ENCODE measurements at regions not wholly inside any gene's neighbourhood (a gene's known extent, or its start where the extent isn't known, plus 50 kb on each side); places are given as distances from the start of the nearest gene placed in this dataset.

GRCh38 chr5:2696156-2696807 is 55.2 kb downstream of the IRX2 start:
- no peak for DNase-seq (ENCODE audit: low read depth in 2 of 2)

DNA sequence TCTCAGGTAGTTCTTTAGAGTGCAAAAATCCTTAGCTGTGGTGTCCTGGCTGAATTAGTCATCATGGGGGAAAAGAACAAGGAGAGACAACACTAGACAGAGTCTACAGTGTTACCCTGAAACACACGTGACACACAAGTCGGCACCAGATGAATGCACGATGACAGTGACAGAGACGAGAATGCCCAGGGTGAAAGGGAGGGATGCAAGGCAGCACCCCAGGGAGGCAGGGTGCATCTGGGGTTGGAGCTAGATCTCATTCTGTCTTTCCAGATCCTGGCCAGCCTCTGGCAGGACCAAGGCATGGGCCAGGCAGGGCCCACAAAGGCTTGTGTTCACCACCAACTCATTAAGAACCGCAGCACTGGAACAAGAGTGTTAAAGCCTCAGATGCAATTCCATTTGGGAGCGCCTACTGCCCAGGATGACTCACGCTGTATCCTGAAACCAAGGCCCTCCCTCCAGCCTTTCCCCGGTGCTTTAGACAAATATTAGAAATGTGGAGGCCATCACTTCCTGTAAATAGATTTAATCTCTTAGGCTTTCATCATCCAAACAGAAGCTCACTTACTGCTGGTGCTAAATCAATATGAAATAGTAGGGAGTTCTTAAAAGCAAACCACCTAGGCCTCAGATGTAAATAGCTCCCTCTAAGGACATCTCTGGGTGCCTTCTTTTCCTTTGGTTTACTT is 56.1 kb downstream of the IRX2 start:
- DNase-seq (ENCODE audit: low read depth in 2 of 2) = no peak

DNA sequence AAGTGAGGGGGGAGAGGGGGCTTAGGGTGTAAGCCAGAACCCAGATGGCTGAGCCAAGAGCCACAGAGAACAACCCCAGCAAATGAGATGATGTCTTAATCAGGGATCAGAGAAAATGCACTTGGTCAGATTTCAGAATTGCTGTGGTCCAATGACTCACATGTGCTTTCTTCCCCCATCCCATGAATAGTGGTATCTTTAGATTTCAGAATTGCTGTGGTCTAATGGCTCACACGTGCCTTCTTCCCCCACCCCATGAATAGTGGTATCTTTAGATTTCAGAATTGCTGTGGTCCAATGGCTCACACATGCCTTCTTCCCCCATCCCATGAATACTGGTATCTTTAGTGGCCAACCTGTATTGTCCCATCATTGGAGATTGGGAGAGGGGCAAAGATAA is 59.9 kb downstream of the IRX2 start:
- no peak for DNase-seq (ENCODE audit: low read depth in 2 of 2)

DNA sequence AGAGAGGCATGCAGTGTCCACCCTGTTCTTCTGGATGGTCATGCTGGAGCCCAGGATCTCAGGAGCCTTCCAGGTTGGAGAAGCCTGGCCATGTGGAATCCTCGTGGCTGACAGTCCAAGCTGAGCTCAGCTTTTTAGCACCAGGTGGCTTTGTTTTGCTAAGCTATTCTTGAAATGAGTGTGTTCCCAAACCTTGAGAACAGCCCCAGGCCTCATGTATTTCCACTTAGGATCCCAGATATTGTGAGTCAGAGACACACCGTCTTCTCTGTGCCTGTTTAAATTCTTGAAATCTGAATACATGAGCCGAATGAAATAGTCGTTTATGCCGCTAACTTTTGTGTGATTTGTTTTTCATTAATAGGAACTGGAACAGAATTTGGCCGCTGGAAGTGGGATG is 61.2 kb downstream of the IRX2 start:
- DNase-seq (ENCODE audit: low read depth in 2 of 2) = no peak

GRCh38 chr5:2688586-2688985 is 62.9 kb downstream of the IRX2 start:
- DNase-seq (ENCODE audit: low read depth in 2 of 2) = no peak

- DNase-seq (ENCODE audit: low read depth in 2 of 2) = no peak
Measured at GRCh38 chr5:2687746-2688145, 63.7 kb downstream of the IRX2 start.

DNA sequence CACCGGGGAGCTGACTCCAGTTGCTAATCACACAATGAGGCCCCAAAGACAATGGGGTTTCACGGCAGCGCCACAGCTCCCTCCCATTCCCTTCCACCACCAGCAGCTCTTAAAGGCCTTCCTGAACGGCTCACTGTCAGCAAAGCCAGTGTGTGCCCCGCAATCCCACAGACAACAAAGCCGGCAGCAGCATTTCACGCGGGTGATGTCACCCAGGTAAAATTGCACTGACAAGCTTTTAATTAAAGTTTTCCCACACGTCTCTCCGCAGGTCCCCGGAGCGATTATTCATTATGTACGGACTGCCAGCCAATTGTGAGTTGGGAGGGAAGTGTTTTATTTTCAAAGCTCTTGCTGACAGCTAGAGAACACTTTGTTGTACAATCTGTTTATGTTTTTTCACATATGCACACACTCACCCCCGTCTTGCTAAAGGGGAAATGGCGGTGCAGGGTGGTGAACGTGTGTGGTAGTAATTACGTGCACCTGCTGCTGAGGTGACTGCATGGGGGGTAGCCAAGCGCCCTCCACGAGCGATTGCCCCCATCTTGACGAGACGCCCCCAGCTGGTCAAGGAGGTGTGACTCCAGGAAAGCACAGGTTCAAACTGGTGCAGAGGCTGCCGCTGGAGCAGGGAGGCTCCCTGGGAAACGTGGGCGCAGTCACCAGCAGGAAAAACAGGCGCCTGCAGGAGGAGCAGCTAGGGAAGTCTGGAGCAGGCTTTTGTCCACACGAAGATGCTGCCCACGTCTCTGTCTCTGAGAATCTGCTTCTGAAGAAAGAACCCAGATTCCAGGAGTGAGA is 65.0 kb downstream of the IRX2 start:
- DNase-seq (ENCODE audit: low read depth in 2 of 2) = no peak

DNA sequence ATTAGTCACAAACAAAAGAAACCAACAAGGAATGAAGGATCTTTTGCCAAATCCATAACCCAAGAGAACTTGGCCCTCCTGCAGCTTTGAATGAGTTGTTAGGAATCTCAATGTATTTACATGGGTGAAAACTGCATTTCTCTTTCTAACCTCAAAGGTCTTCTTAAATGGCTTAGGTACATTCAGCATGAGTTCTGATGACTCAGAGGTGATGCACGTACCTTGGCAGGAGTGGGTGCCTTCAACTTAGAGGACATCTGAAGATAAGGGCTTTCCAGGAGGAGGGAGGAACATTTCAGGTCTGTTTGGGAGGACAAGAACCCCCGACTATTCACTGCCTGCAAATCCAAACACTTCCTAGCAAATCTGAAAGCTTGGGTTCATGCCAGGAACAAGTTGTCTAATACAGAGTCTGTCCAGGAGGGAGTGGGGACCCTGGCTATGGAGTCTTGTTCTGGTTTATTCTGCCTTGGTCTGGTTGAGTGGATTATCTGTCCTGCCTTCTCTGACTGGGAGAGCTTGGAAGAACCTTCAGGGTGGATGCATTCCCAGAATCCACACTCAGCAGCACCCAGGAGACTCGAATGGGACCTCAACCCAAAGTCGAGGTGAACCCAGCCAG is 65.7 kb downstream of the IRX2 start:
- no peak for DNase-seq (ENCODE audit: low read depth in 2 of 2)

- DNase-seq (ENCODE audit: low read depth in 2 of 2) = no peak
Measured at GRCh38 chr5:2684606-2685005, 66.9 kb downstream of the IRX2 start.

GRCh38 chr5:2683720-2684119 is 67.8 kb downstream of the IRX2 start:
- DNase-seq (ENCODE audit: low read depth in 2 of 2) = no peak

- DNase-seq (ENCODE audit: low read depth in 2 of 2) = no peak
Measured at GRCh38 chr5:2681476-2681875, 70.0 kb downstream of the IRX2 start.

GRCh38 chr5:2680979-2681378 is 70.5 kb downstream of the IRX2 start:
- DNase-seq (ENCODE audit: low read depth in 2 of 2) = no peak

- DNase-seq (ENCODE audit: low read depth in 2 of 2) = no peak
Measured at GRCh38 chr5:2677689-2678088, 73.8 kb downstream of the IRX2 start.

DNA sequence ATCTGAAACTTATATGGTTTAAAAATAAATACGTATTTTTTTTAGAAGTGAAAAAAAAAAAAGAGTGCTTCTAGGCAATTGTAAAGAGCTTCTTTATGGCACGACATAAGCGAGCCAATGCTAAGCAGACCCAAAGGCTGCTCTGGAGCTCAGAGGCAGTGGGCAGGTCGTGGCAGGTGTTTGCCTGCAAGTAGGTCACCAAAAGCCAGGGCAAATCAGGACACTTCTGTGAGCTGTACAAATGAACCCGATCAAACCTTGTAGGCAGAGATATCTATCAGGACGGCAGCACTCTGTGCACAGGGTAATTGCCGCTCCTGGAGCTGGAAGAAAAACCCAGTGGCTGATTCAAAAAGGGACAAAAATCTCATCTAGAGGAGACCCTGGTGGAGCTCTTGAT is 75.9 kb downstream of the IRX2 start:
- no peak for DNase-seq (ENCODE audit: low read depth in 2 of 2)

GRCh38 chr5:2674456-2674855 is 77.0 kb downstream of the IRX2 start:
- no peak for DNase-seq (ENCODE audit: low read depth in 2 of 2)

DNA sequence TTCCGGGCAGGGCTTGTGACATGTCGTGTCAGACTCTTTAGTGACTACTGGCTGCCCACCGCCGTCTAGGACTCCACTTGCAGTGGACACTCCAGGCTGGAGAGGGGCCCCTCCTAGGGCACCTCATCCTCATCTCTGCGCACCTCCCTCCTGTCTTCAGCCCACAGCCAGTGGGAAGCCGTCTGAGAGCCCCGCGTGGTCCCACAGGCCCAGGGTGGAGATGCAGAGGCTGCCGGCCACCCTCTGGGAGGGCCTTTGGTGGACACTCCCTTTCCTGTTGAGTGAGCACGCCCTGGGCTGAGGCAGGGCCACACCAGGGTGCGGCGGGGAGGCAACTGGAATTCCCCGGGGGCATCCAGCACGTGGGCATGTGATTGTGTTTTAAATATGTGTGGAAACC is 80.5 kb downstream of the IRX2 start:
- DNase-seq (ENCODE audit: low read depth in 2 of 2) = no peak

- no peak for DNase-seq (ENCODE audit: low read depth in 2 of 2)
Measured at GRCh38 chr5:2669913-2670312, 81.6 kb downstream of the IRX2 start.

GRCh38 chr5:2669259-2669658 is 82.2 kb downstream of the IRX2 start:
- DNase-seq (ENCODE audit: low read depth in 2 of 2) = no peak

- no peak for DNase-seq (ENCODE audit: low read depth in 2 of 2)
Measured at GRCh38 chr5:2666081-2666480, 85.4 kb downstream of the IRX2 start.

DNA sequence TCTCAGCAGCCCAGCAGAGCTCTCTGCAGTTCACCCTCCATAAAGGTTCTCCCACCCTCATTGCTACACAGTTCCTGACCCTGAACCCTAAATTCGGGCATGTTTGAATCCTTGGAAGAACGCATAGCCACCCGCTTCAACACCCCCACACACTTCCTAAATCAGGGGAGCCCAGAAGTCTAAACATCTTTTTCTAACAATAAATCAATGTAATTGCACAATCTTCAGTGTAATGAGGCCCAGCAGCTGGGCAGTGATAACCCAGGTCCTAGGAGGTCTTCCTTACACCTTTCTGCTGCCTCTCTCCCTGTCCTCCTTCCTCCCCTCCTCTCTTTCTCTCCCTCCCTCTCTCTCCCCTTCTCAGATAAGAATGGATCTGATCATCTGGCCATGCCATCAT is 88.0 kb downstream of the IRX2 start:
- no peak for DNase-seq (ENCODE audit: low read depth in 2 of 2)

DNA sequence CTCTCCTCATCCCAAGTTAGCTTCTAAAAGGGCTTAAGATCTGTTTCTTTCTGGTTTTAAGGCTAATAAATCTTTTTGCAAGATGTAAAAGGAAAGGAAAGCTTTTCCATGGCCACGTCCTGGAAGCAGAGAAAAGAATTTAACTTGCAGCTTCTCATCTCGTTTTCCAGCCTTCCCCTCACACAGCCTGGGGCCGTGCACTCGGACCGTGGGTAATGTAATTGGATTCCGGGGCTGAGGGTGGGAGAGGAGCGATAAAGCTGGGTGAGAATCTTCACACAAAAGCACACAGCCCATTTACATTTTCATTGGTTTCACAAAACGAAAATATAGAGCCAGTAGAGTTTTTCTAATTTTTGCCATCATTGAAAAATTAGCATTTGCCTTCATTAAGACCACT is 91.2 kb downstream of the IRX2 start:
- DNase-seq (ENCODE audit: low read depth in 2 of 2) = no peak

DNA sequence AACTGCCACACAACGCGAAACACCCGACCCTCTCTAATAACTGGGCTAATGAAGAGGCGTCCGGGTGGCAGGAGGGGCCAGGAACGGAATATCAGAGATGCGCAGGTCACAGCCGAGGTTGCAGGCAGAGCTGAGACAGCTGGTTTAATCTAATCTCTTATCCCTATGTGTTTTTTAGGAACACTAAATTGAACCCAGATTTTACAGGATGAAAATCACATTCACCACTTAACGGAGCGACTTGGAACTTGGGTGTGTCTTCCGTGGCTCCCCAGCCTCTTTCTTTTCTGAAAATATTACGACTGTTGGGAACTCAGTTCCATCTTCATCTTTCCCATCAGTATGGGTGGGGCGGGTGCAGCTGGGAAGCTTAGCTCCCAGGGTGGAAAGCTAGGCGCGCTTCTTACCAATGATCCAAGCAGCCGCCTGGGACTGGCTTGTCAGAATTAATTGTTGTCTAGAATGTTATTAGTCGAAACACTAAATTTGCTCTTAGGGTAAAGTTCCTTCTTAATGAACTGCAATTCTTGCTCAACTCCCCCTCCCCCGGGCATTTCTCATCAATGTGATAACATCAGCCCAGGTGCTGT is 92.5 kb downstream of the IRX2 start:
- DNase-seq (ENCODE audit: low read depth in 2 of 2) = no peak

Data from dermis microvascular lymphatic vessel endothelial cell (primary cell).